AG09309 (cell line): ENCODE measurements at regions not wholly inside any gene's neighbourhood (a gene's known extent, or its start where the extent isn't known, plus 50 kb on each side); places are given as distances from the start of the nearest gene placed in this dataset.

Source experiments
- DNase-seq: peaks from one replicate; pipeline ENCODE4 v3.0.0-alpha.2; 2010; ENCODE audit warnings: low read depth
- H3K4me3 ChIP-seq: 2 replicates; pipeline ENCODE4 v1.5.1; 2011; ENCODE audit warnings: mild to moderate bottlenecking, low read depth, low read length, moderate library complexity; ENCODE audit not compliant: control insufficient read depth
- TF ChIP-seq, protein P1 (sequence below): IDR thresholded peaks from 2 replicates; pipeline ENCODE4 v1.5.1; 2011; ENCODE audit warnings: mild to moderate bottlenecking, low read depth, low read length, inconsistent platforms; ENCODE audit not compliant: insufficient read depth, control insufficient read depth; ENCODE audit errors: missing control alignments

DNA sequence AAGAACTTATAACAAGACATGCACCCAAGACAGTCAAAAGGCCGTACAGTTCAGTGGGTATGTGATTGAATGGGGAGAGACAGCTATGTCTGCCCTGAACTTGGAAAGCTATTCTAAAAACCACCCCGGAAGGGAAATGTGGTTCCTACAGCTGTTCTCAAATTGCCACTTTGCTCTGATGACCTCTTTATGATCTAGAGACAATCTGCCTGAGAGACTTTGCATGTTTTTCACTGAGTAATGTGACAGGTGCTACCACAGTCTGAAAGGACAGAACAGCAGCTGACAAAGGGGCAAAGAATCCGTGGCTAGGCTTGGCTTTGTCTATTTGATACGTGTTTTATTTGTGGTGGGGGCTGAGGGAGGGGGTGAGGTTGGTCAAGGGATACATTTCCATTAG, 148.3 kb upstream of the NPHP3 start:
- H3K4me3 ChIP-seq = no peak overlapping the region
- no peak for DNase-seq
- TF ChIP-seq, protein P1, sequence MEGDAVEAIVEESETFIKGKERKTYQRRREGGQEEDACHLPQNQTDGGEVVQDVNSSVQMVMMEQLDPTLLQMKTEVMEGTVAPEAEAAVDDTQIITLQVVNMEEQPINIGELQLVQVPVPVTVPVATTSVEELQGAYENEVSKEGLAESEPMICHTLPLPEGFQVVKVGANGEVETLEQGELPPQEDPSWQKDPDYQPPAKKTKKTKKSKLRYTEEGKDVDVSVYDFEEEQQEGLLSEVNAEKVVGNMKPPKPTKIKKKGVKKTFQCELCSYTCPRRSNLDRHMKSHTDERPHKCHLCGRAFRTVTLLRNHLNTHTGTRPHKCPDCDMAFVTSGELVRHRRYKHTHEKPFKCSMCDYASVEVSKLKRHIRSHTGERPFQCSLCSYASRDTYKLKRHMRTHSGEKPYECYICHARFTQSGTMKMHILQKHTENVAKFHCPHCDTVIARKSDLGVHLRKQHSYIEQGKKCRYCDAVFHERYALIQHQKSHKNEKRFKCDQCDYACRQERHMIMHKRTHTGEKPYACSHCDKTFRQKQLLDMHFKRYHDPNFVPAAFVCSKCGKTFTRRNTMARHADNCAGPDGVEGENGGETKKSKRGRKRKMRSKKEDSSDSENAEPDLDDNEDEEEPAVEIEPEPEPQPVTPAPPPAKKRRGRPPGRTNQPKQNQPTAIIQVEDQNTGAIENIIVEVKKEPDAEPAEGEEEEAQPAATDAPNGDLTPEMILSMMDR = no peak

DNA sequence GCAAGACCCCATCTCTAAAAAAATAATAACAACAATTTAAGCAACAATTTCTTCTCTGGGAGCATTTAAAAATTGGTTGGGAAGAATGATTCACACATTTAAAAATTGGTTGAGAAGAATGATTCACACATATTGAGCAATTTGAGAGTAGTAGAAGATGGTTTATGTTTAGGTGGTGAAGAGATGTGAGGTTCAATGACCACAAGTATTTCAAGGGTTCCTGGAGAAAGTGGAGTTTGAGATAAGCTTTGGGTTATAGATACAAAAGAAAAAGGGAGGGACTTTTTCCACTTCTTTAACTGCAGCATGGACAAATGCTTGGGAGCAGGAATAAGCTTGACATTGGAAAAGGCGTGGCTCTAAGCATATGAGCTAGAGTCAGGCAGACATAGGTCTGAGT, 145.7 kb upstream of the NPHP3 start:
- TF ChIP-seq, protein P1 = no peak
- no peak overlapping the region for H3K4me3 ChIP-seq
- DNase-seq = no peak

DNA sequence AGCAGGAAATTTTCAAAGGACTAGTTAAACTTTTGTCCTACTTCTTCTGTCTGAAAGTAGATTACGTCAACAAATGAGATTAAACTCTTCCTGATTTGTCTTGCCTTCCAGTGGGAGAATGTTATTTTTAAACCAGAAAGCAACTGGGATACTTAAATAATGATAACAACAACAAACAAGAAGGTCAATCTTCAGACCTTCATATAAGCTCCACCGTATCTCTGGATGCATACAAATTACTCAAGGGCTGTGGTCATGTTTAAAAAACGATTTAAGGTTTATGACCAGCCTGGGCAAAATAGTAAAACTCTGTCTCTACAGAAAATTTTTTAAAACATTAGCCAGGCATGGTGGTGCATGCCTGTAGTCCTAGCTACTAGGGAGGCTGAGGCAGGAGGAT, 145.3 kb upstream of the NPHP3 start:
- DNase-seq = no peak
- TF ChIP-seq, protein P1 = no peak
- H3K4me3 ChIP-seq = no peak overlapping the region

GRCh38 chr3:132857317-132857716, 135.1 kb upstream of the NPHP3 start:
- TF ChIP-seq, protein P1 = no peak
- H3K4me3 ChIP-seq = no peak overlapping the region
- no peak for DNase-seq

GRCh38 chr3:132854856-132855535, 132.8 kb upstream of the NPHP3 start:
- TF ChIP-seq, protein P1 = no peak
- DNase-seq = no peak
- no peak overlapping the region for H3K4me3 ChIP-seq

- TF ChIP-seq, protein P1 = no peak
- DNase-seq = no peak
- no peak overlapping the region for H3K4me3 ChIP-seq
Observed at GRCh38 chr3:132847849-132848625, 125.8 kb upstream of the NPHP3 start.
